ENCODE measurements at regions not wholly inside any gene's neighbourhood (a gene's known extent, or its start where the extent isn't known, plus 50 kb on each side); places are given as distances from the start of the nearest gene placed in this dataset.
"Not testable (repeated sequence)": the region's sequence is repeated elsewhere in the genome, so short reads cannot be mapped to it uniquely, and the experiment has no call there.

DNA sequence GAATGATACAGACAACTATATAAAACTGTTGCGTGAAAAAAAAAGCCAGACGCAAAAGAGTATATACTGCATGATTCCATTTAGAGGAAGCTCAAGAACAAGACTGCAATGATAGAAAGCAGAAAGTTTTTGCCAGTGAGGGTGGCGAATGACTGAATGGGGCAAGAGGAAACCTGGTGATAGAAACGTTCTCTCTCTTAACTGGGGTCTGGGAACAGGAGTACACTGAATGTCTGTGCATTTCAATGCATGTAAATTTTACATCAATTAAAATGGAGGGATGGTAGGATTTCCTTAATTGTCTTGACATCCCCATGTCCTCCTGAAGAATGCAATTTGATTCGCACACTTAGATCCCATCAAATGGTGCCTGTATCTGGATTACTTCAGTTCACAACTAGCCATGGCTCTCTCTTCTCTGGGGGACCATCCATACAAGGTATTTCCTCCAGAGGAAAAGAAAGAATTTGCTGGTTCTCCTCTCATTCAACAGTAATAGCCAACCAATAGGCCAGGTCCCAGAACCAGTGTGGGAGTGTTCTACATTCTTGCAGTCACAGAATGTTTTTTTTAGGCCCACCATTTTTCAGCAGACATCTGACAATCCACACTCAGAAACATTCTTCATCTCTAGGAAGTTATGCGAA, 221.0 kb upstream of the KLF14 start:
- WGBS (ENCODE audit: insufficient coverage): 98% methylated on average over 4 of the region's 6 CpGs
- peaks cover under 1 to 59% (median 17%) of the 10 kb centered on the region in 4 experiments for H3K36me3 ChIP-seq (ENCODE audit: control insufficient read depth in 4 of 4, insufficient read depth in 4 of 4, low read length in 3 of 4)
- DNase-seq: no peak
- POLR2A ChIA-PET: interaction anchor here (0.8 to 1.0 kb wide), 2 partner anchors 7 to 25 kb away, joined by 4 read pairs; no protein-coding TSS in a partner anchor
- no peaks in the 10 kb centered on the region for H3K27me3 ChIP-seq (replicated peaks in 2 of 5; ENCODE audit: control insufficient read depth in 4 of 5, insufficient read depth in 5 of 5, low read length in 4 of 5)
- CTCF ChIA-PET: interaction anchor here (0.6 to 4.1 kb wide), 8 partner anchors 9 to 351 kb away, joined by 3 to 21 read pairs (median 4); no protein-coding TSS in a partner anchor
- peaks cover 10 to 50% (median 19%) of the 10 kb centered on the region in 4 experiments for H3K4me1 ChIP-seq (ENCODE audit: control extremely low read depth in 1 of 4, control insufficient read depth in 4 of 4, insufficient read depth in 4 of 4, low read length in 3 of 4)
- no peak overlapping the region for H3K27ac ChIP-seq (ENCODE audit: insufficient read depth in 1 of 2, low read depth in 1 of 2, low read length in 2 of 2, poor library complexity in 1 of 2, severe bottlenecking in 2 of 2)
- H3K4me3 ChIP-seq (ENCODE audit: control insufficient read depth in 1 of 7, extremely low read depth in 1 of 7, insufficient read depth in 4 of 7, low read depth in 2 of 7, low read length in 6 of 7): no peak overlapping the region
- H3K9me3 ChIP-seq (ENCODE audit: control extremely low read depth in 1 of 5, control insufficient read depth in 4 of 5, insufficient read depth in 2 of 5, low read depth in 1 of 5, low read length in 4 of 5): no peaks in the 10 kb centered on the region

DNA sequence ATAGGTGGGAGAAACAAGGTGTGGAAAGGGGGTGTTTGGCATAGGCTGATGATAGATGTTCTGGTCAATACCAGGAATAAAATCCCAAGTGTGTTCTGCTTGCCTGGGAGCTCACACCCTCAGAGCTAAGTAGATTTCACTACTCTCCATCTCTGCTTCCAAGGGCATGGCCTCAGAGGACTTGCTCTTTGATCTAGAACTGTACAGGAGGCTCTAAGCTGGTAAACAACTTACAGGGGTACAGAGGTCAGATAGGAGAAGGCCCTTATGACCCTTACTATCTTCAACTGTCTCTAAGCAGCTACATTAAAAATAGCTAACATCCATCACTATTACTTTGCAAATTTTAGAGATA, 221.5 kb upstream of the KLF14 start:
- no peak overlapping the region for H3K4me3 ChIP-seq (ENCODE audit: control insufficient read depth in 1 of 7, extremely low read depth in 1 of 7, insufficient read depth in 4 of 7, low read depth in 2 of 7, low read length in 6 of 7)
- H3K9me3 ChIP-seq (ENCODE audit: control extremely low read depth in 1 of 5, control insufficient read depth in 4 of 5, insufficient read depth in 2 of 5, low read depth in 1 of 5, low read length in 4 of 5): peaks cover 0 to 3% (median 1%) of the 10 kb centered on the region in 5 experiments
- H3K27ac ChIP-seq (ENCODE audit: insufficient read depth in 1 of 2, low read depth in 1 of 2, low read length in 2 of 2, poor library complexity in 1 of 2, severe bottlenecking in 2 of 2): no peak overlapping the region
- CTCF ChIA-PET: interaction anchor here (0.6 to 4.1 kb wide), 11 partner anchors 9 to 351 kb away, joined by 3 to 21 read pairs (median 4); no protein-coding TSS in a partner anchor
- H3K36me3 ChIP-seq (ENCODE audit: control insufficient read depth in 4 of 4, insufficient read depth in 4 of 4, low read length in 3 of 4): peaks cover 3 to 54% (median 17%) of the 10 kb centered on the region in 4 experiments
- DNase-seq: no peak
- H3K27me3 ChIP-seq (replicated peaks in 2 of 5; ENCODE audit: control insufficient read depth in 4 of 5, insufficient read depth in 5 of 5, low read length in 4 of 5): no peaks in the 10 kb centered on the region
- POLR2A ChIA-PET: interaction anchor here (0.8 to 1.0 kb wide), 2 partner anchors 8 to 25 kb away, joined by 4 read pairs; no protein-coding TSS in a partner anchor
- peaks cover 10 to 52% (median 20%) of the 10 kb centered on the region in 4 experiments for H3K4me1 ChIP-seq (ENCODE audit: control extremely low read depth in 1 of 4, control insufficient read depth in 4 of 4, insufficient read depth in 4 of 4, low read length in 3 of 4)

DNA sequence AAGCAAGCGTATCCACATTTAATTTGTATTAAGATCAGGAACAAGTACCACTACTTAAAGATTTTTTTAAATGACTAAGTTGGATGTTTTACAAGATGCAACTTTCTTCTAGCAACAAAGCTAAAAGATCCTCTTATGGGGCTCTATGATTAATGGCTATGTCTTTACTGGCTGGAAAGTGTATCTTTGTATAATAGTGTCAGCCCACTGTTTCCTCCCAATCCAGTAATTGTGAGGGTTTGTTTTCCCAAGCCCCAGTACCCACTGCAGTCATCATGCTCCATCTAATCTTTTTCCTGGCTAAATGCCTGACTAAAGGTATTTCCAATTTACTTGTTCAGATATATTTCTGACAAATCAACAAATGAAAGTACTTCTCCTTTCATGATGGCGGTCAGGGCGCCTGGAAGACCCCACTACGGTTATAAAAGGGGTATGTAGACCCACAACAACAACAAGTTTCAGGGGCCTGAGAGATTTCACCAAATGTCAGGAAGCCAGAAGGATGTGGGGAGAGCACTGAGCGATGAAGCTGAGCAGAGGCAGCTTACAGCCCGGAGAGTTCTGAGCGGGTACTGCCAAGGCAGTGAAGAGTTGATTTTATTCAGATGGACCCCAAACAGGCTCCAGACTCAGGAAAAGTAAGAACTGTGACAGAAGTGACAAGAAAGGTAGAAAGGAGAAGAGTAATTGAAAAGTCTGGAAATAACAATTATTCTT, 222.6 kb upstream of the KLF14 start:
- Histone ChIP-seq H3K27me3 (replicated peaks in 2 of 5; ENCODE audit: control insufficient read depth in 4 of 5, insufficient read depth in 5 of 5, low read length in 4 of 5) (no peaks in the 10 kb centered on the region), H3K27ac (ENCODE audit: insufficient read depth in 1 of 2, low read depth in 1 of 2, low read length in 2 of 2, poor library complexity in 1 of 2, severe bottlenecking in 2 of 2) (peak overlapping the region; percentile 55 to 80), H3K4me1 (ENCODE audit: control extremely low read depth in 1 of 4, control insufficient read depth in 4 of 4, insufficient read depth in 4 of 4, low read length in 3 of 4) (peaks cover 14 to 62% (median 25%) of the 10 kb centered on the region in 4 experiments), H3K4me3 (ENCODE audit: control insufficient read depth in 1 of 7, extremely low read depth in 1 of 7, insufficient read depth in 4 of 7, low read depth in 2 of 7, low read length in 6 of 7) (peak overlapping the region in 6 of 7 experiments; percentile 32 to 71 (median 56)), H3K36me3 (ENCODE audit: control insufficient read depth in 4 of 4, insufficient read depth in 4 of 4, low read length in 3 of 4) (peaks cover 3 to 44% (median 12%) of the 10 kb centered on the region in 4 experiments), H3K9me3 (ENCODE audit: control extremely low read depth in 1 of 5, control insufficient read depth in 4 of 5, insufficient read depth in 2 of 5, low read depth in 1 of 5, low read length in 4 of 5) (peaks cover 0 to 5% (median 3%) of the 10 kb centered on the region in 5 experiments)
- CTCF ChIA-PET: interaction anchor here (0.8 to 4.1 kb wide), 12 partner anchors 8 to 60 kb away, joined by 4 to 21 read pairs (median 4); no protein-coding TSS in a partner anchor
- POLR2A ChIA-PET: interaction anchor here (0.6 kb wide), 2 partner anchors 10 to 491 kb away, joined by 3 read pairs; no protein-coding TSS in a partner anchor
- peak in 2 of 3 donors; percentile 48 to 57 for DNase-seq
- WGBS (ENCODE audit: insufficient coverage): 0% methylated on average over 3 of the region's 7 CpGs

DNA sequence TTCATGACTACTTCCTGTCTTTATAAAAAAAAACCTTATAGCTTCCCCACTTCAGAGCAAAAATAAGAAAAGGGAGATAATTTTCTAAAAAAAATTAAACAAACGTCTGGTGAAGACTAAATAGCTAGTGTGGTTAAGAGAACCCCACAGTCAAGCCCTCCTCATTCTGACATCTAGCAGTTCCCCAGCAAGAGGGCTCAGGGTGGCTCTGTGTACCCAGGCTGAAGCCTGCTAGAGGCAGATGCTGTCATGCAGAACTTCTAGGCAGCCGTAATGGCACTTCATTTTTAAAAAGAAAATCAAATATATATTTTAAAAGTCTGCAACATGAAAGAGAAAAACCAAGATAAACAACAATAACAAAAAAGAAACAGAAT, 223.1 kb upstream of the KLF14 start:
- no CpG with 5 or more reads among the region's 2 CpGs for WGBS (ENCODE audit: insufficient coverage)
- POLR2A ChIA-PET: interaction anchor here (0.6 to 0.7 kb wide), 2 partner anchors 26 to 491 kb away, joined by 3 read pairs; no protein-coding TSS in a partner anchor
- H3K4me1 ChIP-seq (ENCODE audit: control extremely low read depth in 1 of 4, control insufficient read depth in 4 of 4, insufficient read depth in 4 of 4, low read length in 3 of 4): peaks cover 19 to 68% (median 30%) of the 10 kb centered on the region in 4 experiments

DNA sequence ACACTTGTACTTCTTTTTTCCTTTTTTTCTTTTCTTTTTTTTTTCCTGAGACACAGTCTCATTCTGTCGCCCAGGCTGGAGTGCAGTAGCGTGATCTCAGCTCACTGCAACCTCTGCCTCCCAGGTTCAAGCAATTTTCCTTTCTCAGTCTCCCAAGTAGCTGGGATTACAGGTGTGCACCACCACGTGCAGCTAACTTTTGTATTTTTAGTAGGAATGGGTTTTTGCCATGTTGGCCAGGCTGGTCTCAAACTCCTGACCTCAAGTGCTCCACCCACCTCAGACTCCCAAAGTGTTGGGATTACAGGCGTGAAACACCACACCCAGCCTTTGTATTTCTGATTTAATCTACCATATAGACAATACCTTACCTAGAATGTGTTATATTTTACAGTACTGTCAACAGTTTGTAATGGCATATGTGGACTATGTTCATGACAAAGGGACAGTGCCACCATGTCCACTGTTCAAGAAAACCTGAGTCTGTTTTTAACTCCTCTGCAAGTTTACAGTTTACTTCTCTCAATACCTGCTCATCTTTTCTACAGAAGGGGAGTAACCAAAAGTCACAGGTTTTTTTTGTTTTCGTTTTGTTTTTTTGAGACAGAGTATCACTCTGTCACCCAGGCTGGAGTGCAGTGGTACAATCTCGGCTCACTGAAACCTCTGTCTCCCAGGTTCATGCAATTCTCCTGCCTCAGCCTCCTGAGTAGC, 223.9 kb upstream of the KLF14 start:
- ChIA-PET CTCF (interaction anchor here (0.6 to 4.1 kb wide), 9 partner anchors 8 to 61 kb away, joined by 3 to 21 read pairs (median 4); no protein-coding TSS in a partner anchor), POLR2A (interaction anchor here (0.6 to 0.7 kb wide), 3 partner anchors 11 to 490 kb away, joined by 3 read pairs; no protein-coding TSS in a partner anchor)
- Histone ChIP-seq H3K36me3 (ENCODE audit: control insufficient read depth in 4 of 4, insufficient read depth in 4 of 4, low read length in 3 of 4) (peaks cover 5 to 33% (median 9%) of the 10 kb centered on the region in 4 experiments), H3K4me1 (ENCODE audit: control extremely low read depth in 1 of 4, control insufficient read depth in 4 of 4, insufficient read depth in 4 of 4, low read length in 3 of 4) (peaks cover 24 to 75% (median 36%) of the 10 kb centered on the region in 4 experiments), H3K27ac (ENCODE audit: insufficient read depth in 1 of 2, low read depth in 1 of 2, low read length in 2 of 2, poor library complexity in 1 of 2, severe bottlenecking in 2 of 2) (peak overlapping the region in 1 of 2 experiments; percentile 80), H3K4me3 (ENCODE audit: control insufficient read depth in 1 of 7, extremely low read depth in 1 of 7, insufficient read depth in 4 of 7, low read depth in 2 of 7, low read length in 6 of 7) (peak overlapping the region in 2 of 7 experiments; percentile 20 to 28)
- not testable (repeated sequence) for DNase-seq; H3K9me3 ChIP-seq (ENCODE audit: control extremely low read depth in 1 of 5, control insufficient read depth in 4 of 5, insufficient read depth in 2 of 5, low read depth in 1 of 5, low read length in 4 of 5); H3K27me3 ChIP-seq (replicated peaks in 2 of 5; ENCODE audit: control insufficient read depth in 4 of 5, insufficient read depth in 5 of 5, low read length in 4 of 5)
- 95% methylated on average over 3 of the region's 6 CpGs for WGBS (ENCODE audit: insufficient coverage)

More for the DNA sequence above, 223.1 kb upstream of the KLF14 start:
- Histone ChIP-seq H3K9me3 (ENCODE audit: control extremely low read depth in 1 of 5, control insufficient read depth in 4 of 5, insufficient read depth in 2 of 5, low read depth in 1 of 5, low read length in 4 of 5) (peaks cover 0 to 5% (median 3%) of the 10 kb centered on the region in 5 experiments), H3K36me3 (ENCODE audit: control insufficient read depth in 4 of 4, insufficient read depth in 4 of 4, low read length in 3 of 4) (peaks cover 5 to 38% (median 8%) of the 10 kb centered on the region in 4 experiments), H3K27me3 (replicated peaks in 2 of 5; ENCODE audit: control insufficient read depth in 4 of 5, insufficient read depth in 5 of 5, low read length in 4 of 5) (no peaks in the 10 kb centered on the region), H3K27ac (ENCODE audit: insufficient read depth in 1 of 2, low read depth in 1 of 2, low read length in 2 of 2, poor library complexity in 1 of 2, severe bottlenecking in 2 of 2) (peak overlapping the region; percentile 55 to 80), H3K4me3 (ENCODE audit: control insufficient read depth in 1 of 7, extremely low read depth in 1 of 7, insufficient read depth in 4 of 7, low read depth in 2 of 7, low read length in 6 of 7) (peak overlapping the region in 6 of 7 experiments; percentile 32 to 71 (median 56))
- peak in 2 of 3 donors; percentile 67 to 77 for DNase-seq
- CTCF ChIA-PET: interaction anchor here (0.8 to 4.1 kb wide), 9 partner anchors 11 to 61 kb away, joined by 4 to 21 read pairs (median 4); no protein-coding TSS in a partner anchor

DNA sequence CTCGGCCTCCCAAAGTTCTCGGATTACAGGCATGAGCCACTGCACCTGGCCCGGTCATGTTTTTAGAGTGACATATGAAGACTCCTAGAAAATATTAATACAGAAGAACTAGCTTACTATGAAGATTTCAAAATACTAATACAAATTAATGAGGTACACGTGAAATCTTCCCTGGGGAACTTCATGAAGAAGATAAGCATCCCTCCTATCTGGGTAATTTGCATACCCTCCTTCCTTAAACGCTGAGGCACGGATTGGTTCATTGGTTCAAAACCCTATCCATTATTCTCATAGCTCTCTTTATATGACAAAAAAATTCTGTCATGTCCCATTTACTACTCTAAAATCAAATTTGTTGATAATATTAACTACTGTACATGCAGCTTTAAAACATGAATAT, 224.8 kb upstream of the KLF14 start:
- ChIA-PET POLR2A (no interaction called here), CTCF (interaction anchor here (0.6 to 3.6 kb wide), 6 partner anchors 9 to 81 kb away, joined by 3 to 15 read pairs (median 4); no protein-coding TSS in a partner anchor)
- no peak for DNase-seq
- peak overlapping the region in 2 of 7 experiments; percentile 24 to 66 for H3K4me3 ChIP-seq (ENCODE audit: control insufficient read depth in 1 of 7, extremely low read depth in 1 of 7, insufficient read depth in 4 of 7, low read depth in 2 of 7, low read length in 6 of 7)
- H3K9me3 ChIP-seq (ENCODE audit: control extremely low read depth in 1 of 5, control insufficient read depth in 4 of 5, insufficient read depth in 2 of 5, low read depth in 1 of 5, low read length in 4 of 5): peaks cover 0 to 5% (median 3%) of the 10 kb centered on the region in 5 experiments
- peaks cover 24 to 85% (median 41%) of the 10 kb centered on the region in 4 experiments for H3K4me1 ChIP-seq (ENCODE audit: control extremely low read depth in 1 of 4, control insufficient read depth in 4 of 4, insufficient read depth in 4 of 4, low read length in 3 of 4)
- H3K27ac ChIP-seq (ENCODE audit: insufficient read depth in 1 of 2, low read depth in 1 of 2, low read length in 2 of 2, poor library complexity in 1 of 2, severe bottlenecking in 2 of 2): no peak overlapping the region
- H3K36me3 ChIP-seq (ENCODE audit: control insufficient read depth in 4 of 4, insufficient read depth in 4 of 4, low read length in 3 of 4): peaks cover 5 to 27% (median 9%) of the 10 kb centered on the region in 4 experiments
- 100% methylated on average over 1 of the region's 6 CpGs for WGBS (ENCODE audit: insufficient coverage)
- no peaks in the 10 kb centered on the region for H3K27me3 ChIP-seq (replicated peaks in 2 of 5; ENCODE audit: control insufficient read depth in 4 of 5, insufficient read depth in 5 of 5, low read length in 4 of 5)
